ENCODE measurements at regions not wholly inside any gene's neighbourhood (a gene's known extent, or its start where the extent isn't known, plus 50 kb on each side); places are given as distances from the start of the nearest gene placed in this dataset.

GRCh38 chr4:8938623-8939022, 67.0 kb upstream of the HMX1 start (continued):
- no peak for TF ChIP-seq HMGA2 (CRISPR knock-in tag; IDR thresholded peaks at IDR 0.05)
- TF ChIP-seq AR (CRISPR knock-in tag; IDR thresholded peaks at IDR 0.05) = no peak
- no peak for TF ChIP-seq ZBTB43 (CRISPR knock-in tag; IDR thresholded peaks at IDR 0.05)

GRCh38 chr4:8938137-8938536, 66.5 kb upstream of the HMX1 start:
- ATAC-seq (no peak), DNase-seq (ENCODE audit: low spot score) (no peak)
- POLR2A ChIA-PET = no interaction called here
- TF ChIP-seq STAT6 (CRISPR knock-in tag; conservative IDR thresholded peaks at IDR 0.05; ENCODE audit: low read depth) (no peak), ELF4 (CRISPR knock-in tag; IDR thresholded peaks at IDR 0.05; ENCODE audit: low read depth) (no peak), CTCF (IDR thresholded peaks at IDR 0.05) (no peak), ETV6 (CRISPR knock-in tag; IDR thresholded peaks at IDR 0.05) (no peak), ZNF281 (CRISPR knock-in tag; IDR thresholded peaks at IDR 0.05) (no peak), IRF2 (CRISPR knock-in tag; IDR thresholded peaks at IDR 0.05; ENCODE audit: borderline replicate concordance, low read depth) (no peak), CBFB (CRISPR knock-in tag; IDR thresholded peaks at IDR 0.05; ENCODE audit: low read depth) (no peak), ESRRA (CRISPR knock-in tag; IDR thresholded peaks at IDR 0.05; ENCODE audit: borderline replicate concordance) (no peak), GABPB1 (CRISPR knock-in tag; IDR thresholded peaks at IDR 0.05) (no peak), ZNF263 (CRISPR knock-in tag; IDR thresholded peaks at IDR 0.05; ENCODE audit: low read depth) (no peak), NFYB (CRISPR knock-in tag; conservative IDR thresholded peaks at IDR 0.05; ENCODE audit: low read depth) (no peak), ZNF121 (CRISPR knock-in tag; IDR thresholded peaks at IDR 0.05) (no peak)
- H3K27ac Mint-ChIP-seq = no peak overlapping the region
- peaks cover 3% of the 10 kb centered on the region; the same call in 1 of the 2 replicates for H3K4me1 Mint-ChIP-seq
- CTCF ChIA-PET = no interaction called here
- peaks cover 34% of the 10 kb centered on the region for H3K36me3 Mint-ChIP-seq
- H3K9me3 Mint-ChIP-seq = peaks cover 60% of the 10 kb centered on the region
- H3K4me3 Mint-ChIP-seq = no peak overlapping the region
- peaks cover 23% of the 10 kb centered on the region for H3K27me3 Mint-ChIP-seq (ENCODE audit: low read depth)
